ENCODE measurements at regions not wholly inside any gene's neighbourhood (a gene's known extent, or its start where the extent isn't known, plus 50 kb on each side); places are given as distances from the start of the nearest gene placed in this dataset.

DNA sequence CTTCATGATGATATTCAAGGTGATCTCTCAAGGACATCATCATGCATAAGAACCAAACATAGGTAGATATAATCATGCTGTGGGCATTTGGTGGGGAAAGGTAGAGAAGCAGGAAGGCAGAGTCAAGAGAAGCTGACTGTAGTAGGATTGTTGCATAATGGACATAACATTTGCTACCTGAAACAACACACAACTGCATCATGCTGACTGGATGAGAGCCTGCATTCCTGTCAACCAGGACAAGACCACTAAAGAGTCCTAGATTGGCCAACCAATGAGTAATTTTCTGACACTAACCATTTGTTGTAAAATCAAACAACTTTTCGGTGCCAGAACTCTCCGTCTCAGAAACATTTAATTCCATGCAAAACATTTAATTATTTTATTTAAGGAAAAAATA lies 377.2 kb downstream of the PLPP3 start:
- Mint-ChIP-seq H3K4me1 (ENCODE audit: insufficient read depth, unreplicated experiment) (peaks cover 13% of the 10 kb centered on the region), H3K36me3 (ENCODE audit: insufficient read depth, unreplicated experiment) (peaks cover 6% of the 10 kb centered on the region), H3K4me3 (ENCODE audit: unreplicated experiment) (no peak overlapping the region), H3K9me3 (ENCODE audit: unreplicated experiment) (no peaks in the 10 kb centered on the region), H3K27ac (ENCODE audit: low read depth, unreplicated experiment) (no peak overlapping the region), H3K27me3 (ENCODE audit: insufficient read depth, unreplicated experiment) (no peaks in the 10 kb centered on the region)
- peak; percentile 57 for DNase-seq (ENCODE audit: unreplicated experiment)
- BruUV-seq (replicated peaks), result no TSS peak
- CTCF ChIA-PET, result interaction anchor here (0.6 to 2.9 kb wide), 2 partner anchors 11 to 754 kb away, joined by 3 to 12 read pairs; no protein-coding TSS in a partner anchor
- intact Hi-C loops (cut with micrococcal nuclease), result no loop called here
- TF ChIP-seq, protein P1, sequence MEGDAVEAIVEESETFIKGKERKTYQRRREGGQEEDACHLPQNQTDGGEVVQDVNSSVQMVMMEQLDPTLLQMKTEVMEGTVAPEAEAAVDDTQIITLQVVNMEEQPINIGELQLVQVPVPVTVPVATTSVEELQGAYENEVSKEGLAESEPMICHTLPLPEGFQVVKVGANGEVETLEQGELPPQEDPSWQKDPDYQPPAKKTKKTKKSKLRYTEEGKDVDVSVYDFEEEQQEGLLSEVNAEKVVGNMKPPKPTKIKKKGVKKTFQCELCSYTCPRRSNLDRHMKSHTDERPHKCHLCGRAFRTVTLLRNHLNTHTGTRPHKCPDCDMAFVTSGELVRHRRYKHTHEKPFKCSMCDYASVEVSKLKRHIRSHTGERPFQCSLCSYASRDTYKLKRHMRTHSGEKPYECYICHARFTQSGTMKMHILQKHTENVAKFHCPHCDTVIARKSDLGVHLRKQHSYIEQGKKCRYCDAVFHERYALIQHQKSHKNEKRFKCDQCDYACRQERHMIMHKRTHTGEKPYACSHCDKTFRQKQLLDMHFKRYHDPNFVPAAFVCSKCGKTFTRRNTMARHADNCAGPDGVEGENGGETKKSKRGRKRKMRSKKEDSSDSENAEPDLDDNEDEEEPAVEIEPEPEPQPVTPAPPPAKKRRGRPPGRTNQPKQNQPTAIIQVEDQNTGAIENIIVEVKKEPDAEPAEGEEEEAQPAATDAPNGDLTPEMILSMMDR (IDR thresholded peaks at IDR 0.05; ENCODE audit: unreplicated experiment), result no peak
- POLR2A ChIA-PET, result no interaction called here

DNA sequence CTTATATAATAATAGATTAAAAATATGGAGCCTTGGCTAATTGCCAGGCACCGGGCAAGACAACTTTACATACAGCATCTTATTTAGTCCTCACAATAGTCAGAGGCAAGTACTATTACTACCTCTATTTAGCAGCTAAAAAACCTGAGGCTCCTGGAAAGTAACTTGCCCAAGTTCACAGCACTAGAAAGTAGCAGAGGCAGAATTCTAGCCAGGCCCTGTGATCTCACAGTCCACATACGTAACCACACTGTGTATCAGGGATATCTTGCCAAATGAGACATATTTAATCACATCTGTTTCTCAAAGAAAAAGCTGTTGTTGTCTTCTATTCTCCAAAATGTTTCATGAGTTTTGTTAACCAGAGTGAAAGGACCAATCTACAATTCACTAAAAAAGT lies 378.5 kb downstream of the PLPP3 start:
- no TSS peak for BruUV-seq (replicated peaks)
- DNase-seq (ENCODE audit: unreplicated experiment), result no peak
- ChIA-PET CTCF (interaction anchor here (0.6 to 2.9 kb wide), 6 partner anchors 10 to 722 kb away, joined by 3 to 12 read pairs (median 3); no protein-coding TSS in a partner anchor), POLR2A (interaction anchor here (0.6 kb wide), 1 partner anchor 512 kb away, joined by 3 read pairs; no protein-coding TSS in a partner anchor)
- no peaks in the 10 kb centered on the region for H3K27me3 Mint-ChIP-seq (ENCODE audit: insufficient read depth, unreplicated experiment)
- peaks cover 13% of the 10 kb centered on the region for H3K4me1 Mint-ChIP-seq (ENCODE audit: insufficient read depth, unreplicated experiment)
- H3K4me3 Mint-ChIP-seq (ENCODE audit: unreplicated experiment), result no peak overlapping the region
- TF ChIP-seq, protein P1 (IDR thresholded peaks at IDR 0.05; ENCODE audit: unreplicated experiment), result no peak
- intact Hi-C loops (cut with micrococcal nuclease), result no loop called here
- no peaks in the 10 kb centered on the region for H3K9me3 Mint-ChIP-seq (ENCODE audit: unreplicated experiment)
- H3K27ac Mint-ChIP-seq (ENCODE audit: low read depth, unreplicated experiment), result no peak overlapping the region
- H3K36me3 Mint-ChIP-seq (ENCODE audit: insufficient read depth, unreplicated experiment), result peaks cover 6% of the 10 kb centered on the region

DNA sequence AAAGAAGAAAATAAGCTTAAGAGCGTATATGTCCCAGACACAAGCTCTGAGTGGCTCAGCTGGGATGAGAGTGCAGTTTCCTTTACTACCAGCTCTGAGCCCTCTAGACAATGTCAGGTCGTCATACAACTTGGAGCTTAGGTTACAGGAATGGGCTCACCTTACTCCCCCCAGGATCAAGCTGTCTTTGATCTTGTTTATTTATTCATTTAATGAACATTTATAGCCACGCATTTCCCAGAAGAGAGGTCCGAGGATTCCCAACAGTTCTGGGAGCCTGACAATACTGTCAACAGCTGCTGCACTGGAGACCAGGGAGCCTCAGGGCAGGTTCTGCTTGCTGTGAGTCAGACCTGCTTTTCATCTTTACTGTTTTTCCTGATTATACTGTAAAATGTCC lies 378.9 kb downstream of the PLPP3 start:
- peaks cover 6% of the 10 kb centered on the region for H3K36me3 Mint-ChIP-seq (ENCODE audit: insufficient read depth, unreplicated experiment)
- no peak overlapping the region for H3K4me3 Mint-ChIP-seq (ENCODE audit: unreplicated experiment)
- DNase-seq (ENCODE audit: unreplicated experiment), result peak; percentile 67
- intact Hi-C loops (cut with micrococcal nuclease), result no loop called here
- peaks cover 13% of the 10 kb centered on the region for H3K4me1 Mint-ChIP-seq (ENCODE audit: insufficient read depth, unreplicated experiment)
- no TSS peak for BruUV-seq (replicated peaks)
- H3K27ac Mint-ChIP-seq (ENCODE audit: low read depth, unreplicated experiment), result no peak overlapping the region
- H3K27me3 Mint-ChIP-seq (ENCODE audit: insufficient read depth, unreplicated experiment), result no peaks in the 10 kb centered on the region
- ChIA-PET CTCF (interaction anchor here (0.6 to 2.9 kb wide), 7 partner anchors 9 to 722 kb away, joined by 3 to 12 read pairs (median 3); no protein-coding TSS in a partner anchor), POLR2A (interaction anchor here (0.6 to 1.1 kb wide), 2 partner anchors 9 to 513 kb away, joined by 3 to 4 read pairs; no protein-coding TSS in a partner anchor)
- TF ChIP-seq, protein P1 (IDR thresholded peaks at IDR 0.05; ENCODE audit: unreplicated experiment), result no peak
- no peaks in the 10 kb centered on the region for H3K9me3 Mint-ChIP-seq (ENCODE audit: unreplicated experiment)

DNA sequence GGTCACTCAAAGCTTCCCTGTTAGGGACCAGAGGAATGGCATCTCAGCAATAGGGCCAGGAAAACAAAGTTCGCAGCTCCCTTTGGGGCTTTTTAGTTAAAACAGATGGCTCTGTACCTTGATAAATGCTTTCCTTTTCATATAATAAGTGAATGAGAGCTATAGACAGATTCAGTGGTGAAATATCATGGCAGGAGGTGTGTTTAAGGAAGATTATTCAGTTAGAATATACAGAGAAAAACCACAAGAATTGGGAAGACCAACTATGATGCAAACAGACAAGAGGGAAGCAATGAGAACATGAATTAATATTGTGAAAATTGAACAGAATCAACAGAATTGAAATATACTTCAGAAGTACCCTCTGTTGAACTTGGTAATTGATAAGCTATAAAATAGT lies 379.4 kb downstream of the PLPP3 start:
- no peak for DNase-seq (ENCODE audit: unreplicated experiment)
- peaks cover 15% of the 10 kb centered on the region for H3K4me1 Mint-ChIP-seq (ENCODE audit: insufficient read depth, unreplicated experiment)
- no peak overlapping the region for H3K4me3 Mint-ChIP-seq (ENCODE audit: unreplicated experiment)
- no peaks in the 10 kb centered on the region for H3K9me3 Mint-ChIP-seq (ENCODE audit: unreplicated experiment)
- no peak overlapping the region for H3K27ac Mint-ChIP-seq (ENCODE audit: low read depth, unreplicated experiment)
- no peaks in the 10 kb centered on the region for H3K27me3 Mint-ChIP-seq (ENCODE audit: insufficient read depth, unreplicated experiment)
- no TSS peak for BruUV-seq (replicated peaks)
- intact Hi-C loops (cut with micrococcal nuclease), result loop anchor here (5.0 kb wide), 1 partner anchor 377 kb away; the partner anchor contains the start of gene PLPP3
- H3K36me3 Mint-ChIP-seq (ENCODE audit: insufficient read depth, unreplicated experiment), result peaks cover 6% of the 10 kb centered on the region
- ChIA-PET CTCF (interaction anchor here (1.5 to 2.9 kb wide), 3 partner anchors 9 to 53 kb away, joined by 3 to 12 read pairs (median 4); no protein-coding TSS in a partner anchor), POLR2A (interaction anchor here (0.7 to 1.1 kb wide), 2 partner anchors 9 to 379 kb away, joined by 3 to 4 read pairs; partner anchors contain the start of gene PLPP3)
- TF ChIP-seq, protein P1 (IDR thresholded peaks at IDR 0.05; ENCODE audit: unreplicated experiment), result no peak

Measured in MCF 10A (cell line).